H1 (cell line): ENCODE measurements at regions not wholly inside any gene's neighbourhood (a gene's known extent, or its start where the extent isn't known, plus 50 kb on each side); places are given as distances from the start of the nearest gene placed in this dataset.

Source experiments
- CTCF ChIA-PET: fragments of 300-600 bp; sonication (Branson Sonifier 250); formaldehyde crosslinking; loops from one replicate; lab custom pipeline; 2021; ENCODE audit not compliant: partially characterized antibody; lab: Charles Lee
- POLR2A ChIA-PET: fragments of 300-600 bp; sonication (Branson Sonifier 250); formaldehyde crosslinking; loops from one replicate; lab custom pipeline; 2021; ENCODE audit warnings: inconsistent platforms; ENCODE audit not compliant: partially characterized antibody; lab: Charles Lee
- DNase-seq, 2 experiments: peaks; one replicate each; pipeline versions ENCODE4 v3.0.0 to v3.0.0-alpha.2; 2010 to 2022; ENCODE audit warnings: low spot score in 2 of 2, low read depth in 1 of 2, mixed read lengths in 1 of 2
- FAIRE-seq: peaks from 2 replicates; lab custom pipeline; 2011; peaks lifted over from hg19 to GRCh38; lab: Jason Lieb, UNC
- H2AFZ ChIP-seq: 2 replicates; pipeline ENCODE4 v1.8.1; 2012; ENCODE audit warnings: low read length, inconsistent platforms
- H2AK5ac ChIP-seq: 2 replicates; pipeline ENCODE4 v1.6.1; 2013; ENCODE audit warnings: low read depth, low read length
- H2BK120ac ChIP-seq: replicated peaks from 2 replicates; pipeline ENCODE3; 2013; ENCODE audit warnings: low read depth, low read length, inconsistent platforms
- H2BK12ac ChIP-seq: 2 replicates; pipeline ENCODE4 v1.6.1; 2013; ENCODE audit warnings: low read depth, low read length
- H2BK15ac ChIP-seq: 2 replicates; pipeline ENCODE4 v1.6.1; 2013; ENCODE audit warnings: low read length
- H2BK20ac ChIP-seq: 2 replicates; pipeline ENCODE4 v1.6.1; 2013; ENCODE audit warnings: low read length
- H2BK5ac ChIP-seq: 2 replicates; pipeline ENCODE4 v1.6.1; 2013; ENCODE audit warnings: low read depth, low read length
- H3K14ac ChIP-seq: 2 replicates; pipeline ENCODE4 v1.6.1; 2013; ENCODE audit warnings: inconsistent platforms; ENCODE audit not compliant: insufficient read length
- H3K18ac ChIP-seq: 2 replicates; pipeline ENCODE4 v1.6.1; 2013; ENCODE audit warnings: low read length; ENCODE audit errors: extremely low read depth
- H3K23ac ChIP-seq: 2 replicates; pipeline ENCODE4 v1.6.1; 2013; ENCODE audit warnings: inconsistent platforms; ENCODE audit not compliant: insufficient read length
- H3K23me2 ChIP-seq: 2 replicates; pipeline ENCODE4 v1.6.1; 2013; ENCODE audit warnings: low read depth, low read length
- H3K27ac ChIP-seq: 2 replicates; pipeline ENCODE4 v1.6.1; 2011; ENCODE audit warnings: low read depth, low read length, inconsistent platforms
- H3K27me3 ChIP-seq, 4 experiments: replicated peaks in 1 of 4; 1 replicate in 1 of 4; 2 replicates in 3 of 4; pipeline versions ENCODE4 v1.6.1 to v1.8.1; 2011 to 2013; ENCODE audit warnings: low read length in 3 of 4, mild to moderate bottlenecking in 3 of 4, inconsistent platforms in 2 of 4, mixed read lengths in 2 of 4, moderate library complexity in 1 of 4; ENCODE audit not compliant: control insufficient read depth in 3 of 4, insufficient read depth in 3 of 4; ENCODE audit errors: extremely low read depth in 1 of 4
- H3K36me3 ChIP-seq, 4 experiments: 2 replicates each; pipeline versions ENCODE4 v1.6.1 to v1.8.1; 2011 to 2013; ENCODE audit warnings: mild to moderate bottlenecking in 4 of 4, low read length in 3 of 4, moderate library complexity in 2 of 4, control low read depth in 1 of 4, inconsistent platforms in 1 of 4; ENCODE audit not compliant: insufficient read depth in 4 of 4, control insufficient read depth in 2 of 4
- H3K4ac ChIP-seq: replicated peaks from 2 replicates; pipeline ENCODE3; 2013; ENCODE audit warnings: low read length, low read depth, mixed read lengths, inconsistent platforms; ENCODE audit not compliant: insufficient read length
- H3K4me1 ChIP-seq, 4 experiments: replicated peaks in 1 of 4; 1 replicate in 1 of 4; 2 replicates in 3 of 4; pipeline versions ENCODE4 v1.6.1 to v1.8.1; 2011 to 2013; ENCODE audit warnings: low read length in 3 of 4, inconsistent platforms in 2 of 4, mixed read lengths in 1 of 4; ENCODE audit not compliant: insufficient read depth in 4 of 4, control insufficient read depth in 3 of 4
- H3K4me2 ChIP-seq, 2 experiments: 2 replicates each; pipeline versions ENCODE4 v1.6.1 to v1.8.1; 2011 to 2013; ENCODE audit warnings: low read depth in 2 of 2, low read length in 2 of 2, control low read depth in 1 of 2, inconsistent platforms in 1 of 2, mild to moderate bottlenecking in 1 of 2; ENCODE audit not compliant: insufficient read depth in 1 of 2
- H3K4me3 ChIP-seq, 4 experiments: fragments of 200-600, 300-600 bp in 1 of 4; sonication (generic), shearing (Covaris generic), sonication (Bioruptor Twin) in 1 of 4; 2 replicates each; pipeline versions ENCODE4 v1.5.1 to v1.8.1; 2011 to 2016; ENCODE audit warnings: low read length in 4 of 4, low read depth in 3 of 4, control low read depth in 2 of 4, inconsistent platforms in 2 of 4, mild to moderate bottlenecking in 2 of 4, mixed read lengths in 1 of 4, moderate library complexity in 1 of 4; ENCODE audit not compliant: insufficient read depth in 2 of 4; ENCODE audit errors: extremely low read depth in 1 of 4
- H3K56ac ChIP-seq: replicated peaks from 2 replicates; pipeline ENCODE3; 2013; ENCODE audit warnings: low read depth, mild to moderate bottlenecking, mixed read lengths, low read length, inconsistent platforms; ENCODE audit not compliant: insufficient read length
- H3K79me1 ChIP-seq: 2 replicates; pipeline ENCODE4 v1.6.1; 2013; ENCODE audit warnings: low read depth, low read length, control low read depth
- H3K79me2 ChIP-seq, 2 experiments: 2 replicates each; pipeline versions ENCODE4 v1.6.1 to v1.8.1; 2012 to 2013; ENCODE audit warnings: low read length in 2 of 2, mild to moderate bottlenecking in 2 of 2, inconsistent platforms in 1 of 2; ENCODE audit not compliant: insufficient read depth in 2 of 2, control insufficient read depth in 1 of 2
- H3K9ac ChIP-seq, 4 experiments: replicated peaks in 1 of 4; 1 replicate in 1 of 4; 2 replicates in 3 of 4; pipeline versions ENCODE4 v1.6.1 to v1.8.1; 2011 to 2013; ENCODE audit warnings: low read depth in 3 of 4, low read length in 3 of 4, control low read depth in 2 of 4, mild to moderate bottlenecking in 2 of 4, moderate library complexity in 2 of 4, inconsistent platforms in 1 of 4; ENCODE audit errors: extremely low read depth in 1 of 4
- H3K9me3 ChIP-seq, 2 experiments: 2 replicates each; pipeline versions ENCODE4 v1.6.1 to v1.8.1; 2012 to 2013; ENCODE audit warnings: mild to moderate bottlenecking in 2 of 2, moderate library complexity in 2 of 2, control low read depth in 1 of 2, inconsistent platforms in 1 of 2, low read depth in 1 of 2, low read length in 1 of 2, mixed read lengths in 1 of 2; ENCODE audit not compliant: insufficient read depth in 2 of 2
- H4K20me1 ChIP-seq, 2 experiments: replicated peaks in 1 of 2; 2 replicates each; pipeline versions ENCODE3 to v1.8.1; 2011 to 2013; ENCODE audit warnings: inconsistent platforms in 2 of 2, low read length in 2 of 2, mild to moderate bottlenecking in 1 of 2; ENCODE audit not compliant: insufficient read depth in 2 of 2, control insufficient read depth in 1 of 2
- H4K5ac ChIP-seq: 2 replicates; pipeline ENCODE4 v1.6.1; 2013; ENCODE audit warnings: low read length, low read depth, mixed read lengths, inconsistent platforms; ENCODE audit not compliant: insufficient read length
- H4K8ac ChIP-seq: 2 replicates; pipeline ENCODE4 v1.8.0; 2013; ENCODE audit warnings: mild to moderate bottlenecking, moderate library complexity, low read length, inconsistent platforms; ENCODE audit not compliant: insufficient read depth; ENCODE audit errors: extremely low read depth
- H4K91ac ChIP-seq: replicated peaks from 2 replicates; pipeline ENCODE3; 2013; ENCODE audit warnings: low read length, mixed read lengths, inconsistent platforms; ENCODE audit not compliant: insufficient read length
- ASH2L ChIP-seq: fragments of 200-600, 300-600 bp; sonication (generic); IDR thresholded peaks from one replicate; pipeline ENCODE4 v1.7.1; 2017; ENCODE audit warnings: low read length
- ATF2 ChIP-seq: IDR thresholded peaks from 2 replicates; pipeline ENCODE4 v1.6.1; 2012; ENCODE audit warnings: low read length, inconsistent platforms
- BACH1 ChIP-seq: IDR thresholded peaks from 2 replicates; pipeline ENCODE4 v1.6.1; 2012; ENCODE audit warnings: low read length, improper control_type of control experiment
- CBX5 ChIP-seq: fragments of 300-800, 300-1000 bp; sonication (generic); IDR thresholded peaks from 2 replicates; pipeline ENCODE4 v1.7.1; 2016; ENCODE audit warnings: antibody characterized with exemption, low read length, low read depth
- CREB1 ChIP-seq: IDR thresholded peaks from 2 replicates; pipeline ENCODE4 v1.6.1; 2012; ENCODE audit warnings: inconsistent platforms
- E2F6 ChIP-seq: IDR thresholded peaks from 2 replicates; pipeline ENCODE4 v1.6.1; 2012; ENCODE audit warnings: inconsistent platforms
- EZH2 ChIP-seq: fragments of 200-600 bp; sonication (generic); IDR thresholded peaks from 2 replicates; pipeline ENCODE4 v1.7.1; 2012; ENCODE audit warnings: low read depth, mild to moderate bottlenecking, moderate library complexity, low read length, inconsistent platforms; ENCODE audit not compliant: severe bottlenecking
- GTF2F1 ChIP-seq: IDR thresholded peaks from 2 replicates; pipeline ENCODE4 v1.6.1; 2012; ENCODE audit warnings: low read depth, low read length, improper control_type of control experiment, borderline replicate concordance
- POLR2AphosphoS5 ChIP-seq: IDR thresholded peaks from 2 replicates; pipeline ENCODE4 v1.6.1; 2011; ENCODE audit warnings: low read depth, low read length
- POU5F1 ChIP-seq: IDR thresholded peaks from 2 replicates; pipeline ENCODE4 v1.6.1; 2011; ENCODE audit warnings: low read depth, mild to moderate bottlenecking, low read length, moderate library complexity
- RFX5 ChIP-seq: IDR thresholded peaks from 2 replicates; pipeline ENCODE4 v1.6.1; 2011; ENCODE audit warnings: low read depth, low read length, improper control_type of control experiment, borderline replicate concordance
- SP2 ChIP-seq: IDR thresholded peaks from 2 replicates; pipeline ENCODE4 v1.6.1; 2012; ENCODE audit warnings: mild to moderate bottlenecking, low read length, inconsistent platforms
- WGBS, 2 experiments: shearing (Covaris generic) in 1 of 2; methylation state at CpG; one replicate each; pipeline versions ENCODE4 v1.1.6 to v1.1.7; 2013 to 2015; ENCODE audit warnings: low lambda C conversion rate in 2 of 2, mixed read lengths in 2 of 2, inconsistent platforms in 1 of 2, low coverage in 1 of 2, missing lambda C conversion rate in 1 of 2; ENCODE audit not compliant: insufficient replicate concordance in 2 of 2, insufficient coverage in 1 of 2, insufficient read length in 1 of 2; ENCODE audit errors: extremely low coverage in 1 of 2, missing lambda C conversion rate in 1 of 2; 5-methylcytosine and 5-hydroxymethylcytosine counted together

GRCh38 chr2:106704798-106705197 is 181.2 kb downstream of the ST6GAL2 start (continued):
- TF ChIP-seq CREB1 (no peak), ASH2L (no peak)

- no peak overlapping the region for H4K5ac ChIP-seq
- H3K79me1 ChIP-seq, result no peaks in the 10 kb centered on the region
- no peak overlapping the region for H3K23ac ChIP-seq
- H3K27ac ChIP-seq, result no peak overlapping the region
- H3K14ac ChIP-seq, result no peak overlapping the region
- no peak overlapping the region for H3K18ac ChIP-seq
- no peaks in the 10 kb centered on the region for H3K79me2 ChIP-seq
- H3K9me3 ChIP-seq, result no peaks in the 10 kb centered on the region
- 100% methylated on average over 1 of the region's 1 CpG; no CpG with 5 or more reads in 1 of the 2 experiments for WGBS, 2 experiments
- CTCF ChIA-PET, result no interaction called here
- no peak overlapping the region for H2AK5ac ChIP-seq
- H3K9ac ChIP-seq, result no peak overlapping the region
- no peak overlapping the region for H4K91ac ChIP-seq
- no peak overlapping the region for H2BK5ac ChIP-seq
- no peak overlapping the region for H3K4me3 ChIP-seq
- no peaks in the 10 kb centered on the region for H3K27me3 ChIP-seq
- H4K8ac ChIP-seq, result no peak overlapping the region
- H2AFZ ChIP-seq, result no peak overlapping the region
- no peaks in the 10 kb centered on the region for H4K20me1 ChIP-seq
- POLR2A ChIA-PET, result no interaction called here
- H2BK12ac ChIP-seq, result no peak overlapping the region
- H3K4me2 ChIP-seq, result no peak overlapping the region
- no peak overlapping the region for H3K56ac ChIP-seq
- no peak overlapping the region for H2BK20ac ChIP-seq
- no peak overlapping the region for H3K4ac ChIP-seq
- no peak overlapping the region for H2BK15ac ChIP-seq
- H3K23me2 ChIP-seq, result no peaks in the 10 kb centered on the region; the same call in 1 of the 2 replicates
- no peaks in the 10 kb centered on the region for H3K36me3 ChIP-seq
- no peaks in the 10 kb centered on the region for H3K4me1 ChIP-seq
- H2BK120ac ChIP-seq, result no peak overlapping the region
- DNase-seq (no peak), FAIRE-seq (no peak)
- TF ChIP-seq GTF2F1, result no peak
- TF ChIP-seq EZH2, result no peak
- no peak for TF ChIP-seq POU5F1
- no peak for TF ChIP-seq CBX5
- no peak for TF ChIP-seq E2F6
- TF ChIP-seq ATF2, result no peak
- no peak for TF ChIP-seq SP2
- no peak for TF ChIP-seq POLR2AphosphoS5
- TF ChIP-seq BACH1, result no peak
- no peak for TF ChIP-seq RFX5
Measured at GRCh38 chr2:106705877-106706276, 180.1 kb downstream of the ST6GAL2 start.
